ENCODE measurements at regions not wholly inside any gene's neighbourhood (a gene's known extent, or its start where the extent isn't known, plus 50 kb on each side); places are given as distances from the start of the nearest gene placed in this dataset.
"Not testable (repeated sequence)": the region's sequence is repeated elsewhere in the genome, so short reads cannot be mapped to it uniquely, and the experiment has no call there.

DNA sequence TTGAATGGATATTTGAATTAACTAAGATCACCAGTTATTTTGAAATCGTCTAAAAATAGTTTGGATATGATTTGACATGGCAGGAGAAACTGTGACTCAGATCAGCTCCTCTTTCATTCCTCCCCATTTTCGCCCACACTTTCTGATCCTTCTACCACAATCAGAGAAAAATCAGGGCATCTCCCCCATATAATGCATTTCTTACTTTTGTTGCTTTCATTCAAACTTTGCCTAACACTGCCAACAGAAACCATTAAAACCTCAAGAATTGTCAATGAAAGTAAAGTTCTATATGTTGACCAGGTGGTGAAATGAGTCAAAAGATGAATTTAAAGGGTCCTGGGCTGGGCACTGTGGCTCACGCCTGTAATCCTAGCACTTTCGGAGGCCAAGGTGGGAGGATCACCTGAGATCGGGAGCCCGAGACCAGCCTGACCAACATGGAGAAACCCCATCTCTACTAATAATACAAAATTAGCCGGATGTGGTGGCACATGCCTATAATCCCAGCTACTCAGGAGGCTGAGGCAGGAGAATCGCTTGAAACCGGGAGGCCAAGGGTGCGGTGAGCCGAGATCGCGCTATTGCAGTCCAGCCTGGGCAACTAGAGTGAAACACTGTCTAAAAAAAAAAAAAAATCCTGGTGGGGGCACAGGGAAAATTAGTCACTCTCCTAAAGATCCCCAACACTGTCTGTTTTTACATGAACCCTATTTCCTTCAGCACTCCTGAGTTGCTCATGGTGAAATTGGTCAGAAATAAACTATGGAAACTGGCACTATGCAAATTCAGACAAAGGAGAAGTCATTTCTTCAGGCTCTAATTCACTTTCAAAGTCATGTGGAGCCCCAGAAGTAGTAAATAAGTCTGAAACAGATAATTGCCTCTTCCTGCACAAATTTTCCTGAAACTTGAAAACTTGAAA, 122.8 kb upstream of the NOCT start:
- no peak for DNase-seq (ENCODE audit: low read depth)

DNA sequence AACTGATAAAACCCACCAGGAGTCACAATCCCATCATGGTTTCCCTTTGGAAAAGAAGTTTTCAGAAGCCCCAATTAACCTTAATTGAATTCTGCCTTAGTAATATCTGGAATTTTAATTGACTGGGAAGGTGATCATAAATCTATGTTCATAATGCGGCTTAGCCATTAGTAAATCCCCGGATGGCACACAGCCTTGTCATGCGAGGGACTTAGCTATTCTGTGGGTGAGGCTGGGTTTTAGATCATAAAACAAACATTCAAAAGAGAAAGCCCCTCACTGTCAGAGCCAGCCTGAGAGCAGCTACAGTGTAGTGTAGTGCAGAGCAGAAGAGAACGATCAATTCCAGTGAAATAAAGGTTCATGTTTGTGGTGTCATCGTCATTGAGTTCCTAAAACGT, 124.0 kb upstream of the NOCT start:
- DNase-seq (ENCODE audit: low read depth) = peak; percentile 54

- DNase-seq (ENCODE audit: low read depth) = no peak
Observed at GRCh38 chr4:138890891-138891570, 124.5 kb upstream of the NOCT start.

DNA sequence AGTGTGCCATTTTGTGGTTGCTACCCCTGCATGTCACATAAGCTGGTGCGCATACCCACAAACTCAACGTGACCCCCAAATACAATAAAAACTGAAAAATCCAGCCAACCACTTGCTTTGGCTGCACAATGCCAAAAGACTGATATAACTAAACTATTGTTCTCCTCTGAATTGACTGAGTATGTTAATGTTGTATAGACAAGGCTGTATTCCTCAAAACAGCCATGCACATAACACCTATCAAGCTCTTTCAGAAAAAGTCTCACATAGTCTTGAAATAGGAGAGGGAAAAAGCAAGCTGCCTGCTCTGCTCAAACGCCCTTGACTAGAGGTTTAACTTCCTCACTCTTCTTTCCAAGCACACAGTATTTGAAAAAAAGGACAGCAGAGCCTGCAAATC, 126.4 kb upstream of the NOCT start:
- no peak for DNase-seq (ENCODE audit: low read depth)

DNA sequence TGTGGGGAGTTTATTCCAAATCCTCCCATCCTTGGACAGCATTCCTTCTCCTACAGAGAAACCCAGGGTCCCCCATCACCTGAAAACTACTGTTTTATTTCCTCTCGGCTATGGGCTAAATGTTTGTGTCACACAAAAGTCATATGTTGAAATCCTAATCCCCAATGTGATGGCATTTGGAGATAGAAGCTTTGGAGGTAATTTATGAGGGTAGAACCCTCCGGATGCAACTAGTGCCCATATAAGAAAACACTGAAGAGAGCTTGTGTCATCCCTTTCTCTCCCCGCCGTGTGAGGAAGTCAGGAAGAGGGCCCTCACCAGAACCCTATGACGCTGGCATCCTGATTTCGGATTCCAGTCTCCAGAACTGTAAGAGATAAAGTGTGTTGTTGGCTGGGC, 127.8 kb upstream of the NOCT start:
- no peak for DNase-seq (ENCODE audit: low read depth)

GRCh38 chr4:138887341-138887740, 128.2 kb upstream of the NOCT start:
- DNase-seq (ENCODE audit: low read depth) = no peak

DNA sequence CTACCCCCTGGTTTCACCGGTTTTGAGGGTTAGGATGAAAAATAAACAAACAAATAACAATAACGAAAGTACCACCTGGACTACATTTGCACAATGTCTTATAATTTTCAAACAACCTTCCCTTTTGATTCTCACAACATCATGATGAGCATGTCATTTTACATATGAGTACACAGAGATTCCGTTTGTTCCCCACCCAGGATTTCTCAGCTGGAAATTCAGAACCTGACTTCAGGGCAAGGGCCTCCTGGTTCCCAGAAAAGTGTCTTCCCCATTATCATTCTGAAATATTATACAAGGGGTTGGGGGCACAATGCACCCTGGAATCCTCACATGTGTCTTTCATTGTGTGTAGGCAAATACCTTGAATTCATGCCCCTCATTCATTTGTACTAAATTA, 135.8 kb upstream of the NOCT start:
- DNase-seq (ENCODE audit: low read depth) = no peak

DNA sequence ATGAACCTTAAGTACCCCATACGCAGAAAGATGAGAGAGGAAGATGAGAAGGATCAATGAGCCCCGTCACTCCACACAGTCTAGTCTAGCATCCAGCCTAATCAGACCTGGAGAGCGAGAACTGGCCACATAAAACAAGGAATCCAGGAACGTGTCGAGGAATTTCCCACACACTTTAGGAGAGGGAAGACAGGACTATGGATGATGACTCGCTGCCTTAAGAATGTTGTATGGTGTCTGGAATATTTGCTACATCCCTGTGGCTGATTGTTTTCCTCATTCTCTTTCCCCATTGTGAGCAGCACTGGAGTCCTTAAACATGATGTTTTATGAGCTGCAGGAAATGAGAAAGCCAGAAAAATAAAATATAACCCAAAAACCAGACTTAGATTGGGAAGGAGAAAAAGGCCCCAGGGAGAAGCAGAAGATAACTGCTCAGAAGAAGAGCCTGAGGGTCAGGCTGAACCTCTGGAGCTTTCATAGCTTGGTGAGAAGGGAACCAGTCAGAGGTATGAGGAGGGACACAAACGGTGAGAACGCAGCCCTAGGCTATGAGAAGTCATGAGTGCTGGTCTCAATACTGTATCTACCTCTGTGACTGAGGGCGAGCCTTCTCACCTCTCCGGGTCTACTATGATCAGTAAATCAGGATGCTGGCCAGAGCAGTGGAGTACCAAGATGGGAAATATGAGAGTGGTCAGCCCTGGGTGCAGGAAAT, 139.5 kb upstream of the NOCT start:
- DNase-seq (ENCODE audit: low read depth) = peak; percentile 69

- DNase-seq (ENCODE audit: low read depth) = no peak
Observed at GRCh38 chr4:138871555-138871875, 144.1 kb upstream of the NOCT start.

- peak; percentile 36 for DNase-seq (ENCODE audit: low read depth)
Observed at GRCh38 chr4:138870737-138871554, 144.6 kb upstream of the NOCT start.

DNA sequence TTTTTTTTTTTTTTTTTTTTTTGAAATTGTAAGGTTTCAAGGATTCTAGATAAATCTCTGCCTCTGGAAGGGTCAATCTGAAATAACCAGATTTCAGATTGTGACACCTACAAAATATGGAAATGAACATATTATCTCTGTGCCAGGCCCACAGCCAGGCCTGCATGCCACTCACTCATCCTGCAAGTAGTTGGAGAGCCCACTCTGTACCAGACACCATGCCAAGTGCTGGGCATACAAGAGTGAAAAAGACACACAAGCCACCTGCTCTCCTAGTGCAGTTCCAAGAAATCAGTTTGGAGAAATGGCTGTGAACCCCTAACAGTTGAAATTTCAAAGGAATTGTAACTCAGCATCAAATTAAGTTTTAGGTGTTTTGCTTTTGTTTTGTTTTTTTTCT, 145.9 kb upstream of the NOCT start:
- DNase-seq (ENCODE audit: low read depth) = no peak

GRCh38 chr4:138869165-138869564, 146.4 kb upstream of the NOCT start:
- no peak for DNase-seq (ENCODE audit: low read depth)

DNA sequence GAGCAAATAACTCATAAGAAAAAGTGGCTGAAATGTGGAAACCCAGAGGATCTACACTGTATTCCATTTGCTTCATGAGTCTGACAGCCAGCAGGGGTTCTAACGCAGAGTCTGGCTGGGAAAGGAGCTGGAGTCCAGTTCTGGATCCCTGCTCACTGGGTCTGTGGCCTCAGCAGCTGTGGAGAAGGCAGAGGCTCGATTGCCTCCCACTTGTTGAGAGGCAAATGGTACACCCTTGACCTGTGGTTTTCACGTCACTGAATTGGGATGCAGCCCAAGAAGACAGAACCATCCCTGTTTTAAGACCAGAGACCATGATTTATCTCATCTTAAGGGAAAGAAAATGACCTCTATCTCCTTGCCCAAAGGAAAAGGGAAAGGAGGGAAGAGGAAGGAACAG, 147.0 kb upstream of the NOCT start:
- no peak for DNase-seq (ENCODE audit: low read depth)

DNA sequence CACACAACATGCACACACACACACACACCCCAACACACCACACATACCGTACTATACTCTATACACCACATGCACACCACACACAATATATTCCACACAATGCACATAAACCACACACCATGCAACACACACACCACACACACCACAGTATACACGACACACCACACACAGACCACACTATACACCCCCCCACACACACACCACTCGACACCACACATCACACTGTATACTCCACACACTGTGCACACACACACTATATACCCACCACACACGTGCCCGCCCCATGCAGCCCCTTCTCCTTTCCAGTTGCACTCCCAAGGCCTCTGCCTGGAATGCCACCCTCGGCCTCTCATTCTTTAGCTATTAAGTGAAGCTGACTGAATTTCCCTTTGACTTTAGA, 148.2 kb upstream of the NOCT start:
- no peak for DNase-seq (ENCODE audit: low read depth)

GRCh38 chr4:138866314-138866713, 149.3 kb upstream of the NOCT start:
- DNase-seq (ENCODE audit: low read depth) = no peak

- DNase-seq (ENCODE audit: low read depth) = no peak
Observed at GRCh38 chr4:138865765-138866164, 149.8 kb upstream of the NOCT start.

DNA sequence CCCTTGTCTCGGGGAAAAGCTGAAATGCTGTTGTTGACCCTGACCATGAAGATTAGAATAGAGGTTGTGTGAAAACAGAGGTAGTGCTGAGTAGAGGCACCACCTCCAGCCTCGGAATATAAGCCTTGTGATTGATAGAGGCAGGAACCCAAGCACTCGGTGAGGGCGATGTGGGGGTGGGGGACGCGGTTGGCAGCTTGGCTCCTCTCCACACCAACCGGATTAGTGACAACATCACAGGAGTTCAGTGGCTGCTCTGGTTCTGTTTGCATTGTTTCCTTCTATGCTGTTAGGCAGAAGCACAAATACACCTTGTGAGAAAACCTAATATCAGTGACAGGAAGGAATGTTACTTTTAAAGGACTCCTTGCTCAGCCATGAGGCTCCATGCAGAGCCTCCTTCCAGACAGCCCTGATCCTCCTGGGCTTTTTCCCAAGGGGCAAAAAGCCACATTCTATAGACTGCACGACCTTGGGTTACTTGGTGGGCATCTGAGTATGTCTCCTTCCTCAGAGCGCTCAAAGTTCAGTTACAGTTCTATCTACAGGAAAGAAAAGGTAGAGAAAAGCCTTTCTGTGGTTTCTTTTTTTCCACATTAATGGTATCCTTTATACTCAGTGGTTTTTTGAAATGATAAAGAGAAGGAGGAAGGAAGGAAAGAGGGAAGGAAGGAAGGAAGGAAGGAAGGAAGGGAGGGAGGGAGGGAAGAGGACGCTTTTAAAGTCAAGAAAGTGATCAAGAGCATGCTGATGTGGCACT, 150.4 kb upstream of the NOCT start:
- DNase-seq (ENCODE audit: low read depth) = no peak

DNA sequence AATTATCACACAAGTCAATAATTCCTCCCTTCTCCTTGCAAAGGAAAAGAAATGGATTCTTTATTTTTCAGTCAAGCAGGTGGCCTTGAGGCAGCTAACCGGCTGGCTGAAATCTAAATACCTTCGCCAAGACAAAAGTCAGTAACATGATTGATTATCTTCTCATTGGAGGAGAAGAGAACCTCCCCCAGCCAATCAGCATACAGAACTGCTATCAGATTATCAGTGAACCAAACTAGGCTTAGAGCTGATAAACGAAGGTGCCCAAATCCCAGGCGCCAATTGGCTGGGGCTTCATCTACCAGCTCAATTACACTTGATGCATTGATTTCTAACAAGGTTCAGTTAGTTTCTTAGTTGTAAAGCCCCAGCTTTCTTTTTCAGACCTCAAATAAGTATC, 152.4 kb upstream of the NOCT start:
- no peak for DNase-seq (ENCODE audit: low read depth)

GRCh38 chr4:138861135-138861534, 154.4 kb upstream of the NOCT start:
- peak; percentile 8 for DNase-seq (ENCODE audit: low read depth)

DNA sequence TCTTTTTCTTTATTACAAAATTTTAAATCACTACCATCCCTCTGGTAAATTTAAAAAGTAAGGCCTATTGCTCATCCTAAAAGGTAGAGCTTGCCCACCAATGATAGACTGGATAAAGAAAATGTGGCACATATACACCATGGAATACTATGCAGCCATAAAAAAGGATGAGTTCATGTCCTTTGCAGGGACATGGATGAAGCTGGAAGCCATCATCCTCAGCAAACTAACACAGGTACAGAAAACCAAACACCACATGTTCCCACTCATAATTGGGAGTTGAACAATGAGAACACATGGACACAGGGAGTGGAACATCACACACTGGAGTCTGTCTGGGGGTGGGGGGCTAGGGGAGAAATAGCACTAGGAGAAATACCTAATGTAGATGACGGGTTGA, 155.2 kb upstream of the NOCT start:
- not testable (repeated sequence) for DNase-seq (ENCODE audit: low read depth)

DNA sequence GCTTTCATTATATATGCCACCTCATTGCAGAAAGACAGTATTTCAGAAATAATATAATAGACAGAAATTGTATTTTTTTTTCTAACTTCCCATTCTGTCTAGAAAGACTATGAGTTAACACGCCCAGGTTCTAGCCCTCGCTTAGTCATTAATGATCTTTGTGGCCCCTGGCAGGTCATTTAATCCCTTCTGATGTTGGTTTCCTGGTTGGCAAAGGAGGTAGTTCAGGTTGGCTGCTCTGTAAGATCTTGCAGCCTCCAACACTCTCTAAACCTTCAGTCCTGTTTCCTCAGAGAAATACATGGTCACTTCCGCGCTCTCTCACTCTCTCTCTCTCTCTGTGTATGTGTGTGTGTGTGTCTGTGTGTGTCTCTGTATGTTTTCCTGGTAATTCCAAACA, 156.3 kb upstream of the NOCT start:
- DNase-seq (ENCODE audit: low read depth) = no peak
